K562 (cell line): ENCODE measurements at regions not wholly inside any gene's neighbourhood (a gene's known extent, or its start where the extent isn't known, plus 50 kb on each side); places are given as distances from the start of the nearest gene placed in this dataset.

ENCODE experiments used
- ATF1 ChIP-seq, 2 experiments: fragments of 450-650 bp in 1 of 2; IDR thresholded peaks; 2 replicates each; pipeline ENCODE4 v1.6.1; 2016; ENCODE audit warnings: missing compliant biosample characterization in 1 of 2, missing genetic modification characterization in 1 of 2
- C11orf30 ChIP-seq: fragments of 450-650 bp; IDR thresholded peaks from 2 replicates; pipeline ENCODE4 v1.6.1; 2016; ENCODE audit warnings: low read depth, mild to moderate bottlenecking
- GATA2 ChIP-seq: sonication (generic); formaldehyde crosslinking; IDR thresholded peaks from 2 replicates; pipeline ENCODE4 v1.4.0; 2020; ENCODE audit warnings: mild to moderate bottlenecking, missing genetic modification reagents
- NONO ChIP-seq, 2 experiments: fragments of 200-400 bp in 1 of 2; fragments of 450-650 bp in 1 of 2; formaldehyde crosslinking in 1 of 2; IDR thresholded peaks; 2 replicates each; pipeline ENCODE4 v1.6.1; 2017; ENCODE audit warnings: low read depth in 2 of 2, mild to moderate bottlenecking in 2 of 2, moderate library complexity in 2 of 2, low read length in 1 of 2
- RERE ChIP-seq: sonication (generic); formaldehyde crosslinking; IDR thresholded peaks from 2 replicates; pipeline ENCODE4 v1.8.0; 2023; ENCODE audit warnings: missing genetic modification reagents, mild to moderate bottlenecking, borderline replicate concordance
- SNRNP70 ChIP-seq: fragments of 200-400 bp; formaldehyde crosslinking; optimal IDR thresholded peaks from 2 replicates; pipeline ENCODE3; 2017; ENCODE audit warnings: low read depth, low read length
- STAG1 ChIP-seq: sonication (generic); formaldehyde crosslinking; IDR thresholded peaks from 2 replicates; pipeline ENCODE4 v1.5.0; 2020; ENCODE audit warnings: missing genetic modification reagents, borderline replicate concordance
- TFAP4 ChIP-seq: sonication (generic); formaldehyde crosslinking; IDR thresholded peaks from 2 replicates; pipeline ENCODE4 v1.8.0; 2022; ENCODE audit warnings: missing genetic modification reagents, mild to moderate bottlenecking, moderate library complexity, borderline replicate concordance
- ZKSCAN3 ChIP-seq: fragments of 250-450 bp; sonication (Bioruptor Pico); IDR thresholded peaks from 2 replicates; pipeline ENCODE4 v1.4.0; 2020

- no peak for TF ChIP-seq RERE
- TF ChIP-seq SNRNP70, result no peak
- TF ChIP-seq TFAP4, result no peak
- TF ChIP-seq STAG1, result no peak
- TF ChIP-seq C11orf30, result no peak
- no peak for TF ChIP-seq GATA2
- no peak for TF ChIP-seq ZKSCAN3 (CRISPR knock-in tag)
- no peak for TF ChIP-seq ATF1 (CRISPR knock-in tag; IDR thresholded peaks at IDR 0.05)
- no peak for TF ChIP-seq ATF1 (tag; IDR thresholded peaks at IDR 0.05)
- TF ChIP-seq NONO (IDR thresholded peaks at IDR 0.05; ENCODE audit: low read depth in 2 of 2, low read length in 1 of 2), result no peak
Observed at GRCh38 chr7:27466703-27467102, 196.0 kb downstream of the HIBADH start (continued).
